HG03175 (cell line): ENCODE measurements at regions not wholly inside any gene's neighbourhood (a gene's known extent, or its start where the extent isn't known, plus 50 kb on each side); places are given as distances from the start of the nearest gene placed in this dataset.
"Not testable (repeated sequence)": the region's sequence is repeated elsewhere in the genome, so short reads cannot be mapped to it uniquely, and the experiment has no call there.

Experiments
- ATAC-seq: cut with Tn5 transposase; IDR thresholded peaks from one replicate; pipeline ENCODE4 v1.9.1; 2021; ENCODE audit warnings: mild to moderate bottlenecking, moderate library complexity; ENCODE audit not compliant: unreplicated experiment

DNA sequence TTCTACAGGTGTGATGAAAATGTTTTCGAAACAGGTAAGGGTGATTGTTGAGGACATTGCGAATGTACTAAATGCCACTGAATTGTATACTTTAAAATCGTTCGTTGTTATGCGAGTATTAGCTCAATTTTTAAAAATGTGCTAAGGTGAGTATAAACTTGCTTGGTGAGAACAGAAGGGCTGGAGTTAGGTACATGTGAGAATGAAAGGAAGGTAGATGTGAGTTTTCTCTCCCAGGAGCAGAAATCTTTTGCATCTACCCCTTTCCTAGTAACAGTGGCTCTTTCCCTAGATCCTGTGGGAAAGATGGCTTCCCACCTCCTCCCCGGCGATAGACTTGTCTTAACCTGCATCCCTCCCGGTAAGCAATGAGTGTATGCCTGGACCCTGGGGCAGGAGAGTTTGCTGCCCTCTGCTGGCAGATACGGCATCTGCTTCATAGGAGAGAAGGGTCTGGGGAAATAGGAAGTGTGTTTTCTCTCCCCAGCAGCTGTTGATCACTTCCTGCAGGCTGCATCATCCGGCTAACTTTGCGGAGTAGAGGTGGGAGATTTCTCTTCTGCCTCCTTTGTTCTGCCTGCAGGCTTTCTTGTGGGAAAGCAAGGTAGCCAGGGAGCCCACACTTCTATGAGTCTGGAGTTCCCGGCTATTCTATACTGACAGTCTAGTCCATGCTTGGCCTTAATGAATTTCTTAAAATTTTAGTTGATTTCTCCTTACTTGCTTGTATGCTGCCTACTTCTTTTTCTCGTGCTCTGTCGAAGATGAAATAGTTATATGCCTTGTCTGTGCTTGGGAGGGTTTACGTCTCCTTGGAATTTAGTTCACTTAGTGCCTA, 373.3 kb upstream of the SEMA6A start:
- ATAC-seq: peak; percentile 99

DNA sequence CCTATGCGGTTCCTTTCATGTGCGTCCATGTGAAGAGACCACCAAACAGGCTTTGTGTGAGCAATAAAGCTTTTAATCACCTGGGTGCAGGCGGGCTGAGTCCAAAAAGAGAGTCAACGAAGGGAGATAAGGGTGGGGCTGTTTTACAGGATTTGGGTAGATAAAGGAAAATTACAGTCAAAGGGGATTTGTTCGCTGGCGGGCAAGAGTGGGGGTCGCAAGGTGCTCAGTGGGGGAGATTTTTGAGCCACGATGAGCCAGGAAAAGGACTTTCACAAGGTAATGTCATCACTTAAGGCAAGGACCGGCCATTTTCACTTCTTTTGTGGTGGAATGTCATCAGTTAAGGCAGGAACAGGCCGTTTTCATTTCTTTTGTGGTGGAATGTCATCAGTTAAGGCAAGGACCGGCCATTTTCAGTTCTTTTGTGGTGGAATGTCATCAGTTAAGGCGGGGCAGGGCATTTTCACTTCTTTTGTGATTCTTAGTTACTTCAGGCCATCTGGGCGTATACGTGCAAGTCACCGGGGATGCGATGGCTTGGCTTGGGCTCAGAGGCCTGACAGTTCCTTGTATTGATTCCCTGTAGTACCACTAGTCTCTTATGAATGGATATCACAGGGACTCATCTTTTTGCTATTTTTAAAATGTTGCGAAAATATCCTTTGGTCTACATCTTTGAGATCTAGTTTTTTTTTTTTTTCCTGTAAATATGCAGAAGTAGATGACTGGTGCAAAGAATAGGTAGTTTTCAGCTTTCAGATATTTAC, 371.2 kb upstream of the SEMA6A start:
- not testable (repeated sequence) for ATAC-seq

DNA sequence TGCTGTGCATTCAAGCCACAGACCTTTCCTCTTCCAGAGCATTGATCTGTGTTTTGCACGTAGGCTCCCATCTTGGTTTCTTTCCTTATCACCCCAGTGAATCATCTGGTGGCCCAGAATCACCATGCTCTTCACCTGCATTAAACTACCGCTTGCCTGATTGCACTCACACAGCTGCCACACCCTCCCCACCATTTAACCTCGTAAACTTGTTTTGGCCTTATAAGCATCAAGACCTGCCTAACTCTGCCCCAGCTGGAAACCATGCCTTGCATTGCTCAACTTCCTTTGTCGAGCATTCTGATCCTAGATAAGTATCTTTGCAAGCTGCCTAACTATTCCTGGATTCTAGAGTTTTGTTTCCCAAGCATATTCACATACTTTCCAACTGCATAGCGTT, 369.6 kb upstream of the SEMA6A start:
- ATAC-seq: no peak

DNA sequence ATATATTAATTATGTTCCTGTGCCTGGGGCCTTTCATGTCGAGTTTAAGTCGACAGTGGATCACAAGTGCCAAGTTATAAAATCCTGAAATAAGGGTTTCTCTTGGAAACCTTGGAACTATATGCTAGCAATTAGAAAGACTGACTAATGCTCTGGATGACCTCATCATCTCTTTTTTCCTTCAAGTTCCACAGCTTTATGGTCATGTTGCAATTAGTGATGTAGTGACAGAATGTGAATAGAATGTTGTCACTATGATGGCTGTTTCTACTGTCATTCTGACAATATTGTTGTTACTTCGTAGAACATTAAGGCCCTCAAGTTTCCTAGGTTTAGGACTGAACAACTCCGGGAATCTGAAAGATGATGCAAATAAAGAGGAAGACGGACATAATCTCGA, 368.0 kb upstream of the SEMA6A start:
- ATAC-seq: no peak

DNA sequence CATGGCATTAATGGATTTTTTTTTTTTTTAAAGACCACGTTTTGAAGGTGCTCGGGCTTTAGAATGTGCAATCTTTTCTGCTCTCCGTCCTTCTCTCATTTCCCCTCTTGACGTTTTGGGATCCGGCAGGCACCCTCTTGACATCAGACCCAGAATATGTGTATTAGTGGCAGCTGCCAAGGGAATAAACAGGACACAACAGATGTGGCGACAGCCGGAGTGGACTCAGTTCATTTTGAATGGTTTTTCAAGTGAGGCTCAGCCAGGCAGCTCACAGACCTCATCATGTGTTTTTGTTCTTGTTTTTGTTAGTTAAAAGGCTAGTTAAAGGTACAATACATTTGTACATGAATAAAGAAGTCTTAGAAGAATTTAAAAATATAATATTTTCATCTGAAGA, 365.0 kb upstream of the SEMA6A start:
- ATAC-seq: no peak

DNA sequence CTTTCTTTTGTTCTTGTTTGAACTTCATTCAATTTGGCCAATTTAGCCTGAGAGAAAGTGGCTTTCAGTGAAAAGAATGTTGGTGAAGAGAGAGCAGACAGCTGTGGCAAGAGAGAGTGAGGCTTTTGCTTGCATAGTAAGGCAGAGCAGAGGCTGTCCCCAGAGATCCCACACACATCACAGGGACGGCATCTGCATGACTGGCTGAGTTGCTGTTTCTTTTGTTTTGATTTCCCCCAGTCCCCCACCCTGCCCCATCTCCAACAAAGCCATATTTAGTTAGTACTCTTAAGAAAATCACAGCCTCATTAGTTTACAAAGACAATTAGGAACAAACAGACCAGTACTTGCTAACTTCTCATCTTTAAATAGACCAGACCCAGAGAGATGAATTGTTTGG, 363.9 kb upstream of the SEMA6A start:
- ATAC-seq: no peak

DNA sequence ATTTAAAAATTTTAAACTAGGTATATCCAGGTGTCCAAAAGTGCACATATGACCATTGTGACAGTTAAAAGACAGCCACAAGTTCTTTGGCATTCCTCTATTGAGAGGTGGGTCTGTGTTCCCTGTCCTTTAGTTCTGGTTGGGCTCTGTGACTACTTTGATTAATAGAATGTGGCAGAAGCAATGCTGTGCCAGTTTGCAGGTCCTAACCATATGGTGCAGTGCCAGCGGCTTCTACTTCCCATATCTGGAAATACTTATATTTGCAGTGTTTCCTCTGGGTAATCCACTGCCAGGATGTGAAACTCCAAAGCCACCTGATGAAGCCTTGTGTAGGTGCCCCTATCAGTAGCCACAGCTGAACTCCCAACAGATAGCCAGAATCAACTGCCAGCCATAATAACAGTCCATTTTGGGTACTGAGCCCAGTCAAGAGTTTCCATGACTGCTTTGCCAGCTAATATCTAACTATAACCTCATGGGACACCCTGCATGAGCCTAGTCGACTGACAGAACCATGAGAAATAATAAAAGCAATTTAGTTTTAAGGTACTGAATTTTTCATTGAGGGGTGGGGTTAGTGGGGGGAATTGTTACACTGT, 361.0 kb upstream of the SEMA6A start:
- ATAC-seq: no peak

DNA sequence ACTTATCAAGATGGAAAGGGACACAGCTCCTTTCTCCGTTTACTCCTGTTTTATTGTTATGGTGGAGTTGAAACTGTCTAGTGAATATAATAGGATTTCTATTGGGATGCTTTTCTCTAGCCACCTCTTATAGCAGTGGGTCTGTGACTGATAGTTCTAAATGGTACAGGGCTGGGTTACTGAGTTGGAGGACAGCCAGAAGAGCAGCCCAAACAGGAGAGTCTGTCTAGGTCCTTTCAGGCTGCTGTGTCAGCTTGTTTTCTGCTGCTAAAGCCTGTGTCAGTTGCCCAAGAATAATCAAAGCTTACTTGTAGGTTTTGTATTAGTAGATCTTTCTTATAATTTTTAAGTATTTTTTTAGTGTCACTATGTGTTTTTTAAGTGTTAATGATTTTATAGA, 356.0 kb upstream of the SEMA6A start:
- ATAC-seq: no peak

DNA sequence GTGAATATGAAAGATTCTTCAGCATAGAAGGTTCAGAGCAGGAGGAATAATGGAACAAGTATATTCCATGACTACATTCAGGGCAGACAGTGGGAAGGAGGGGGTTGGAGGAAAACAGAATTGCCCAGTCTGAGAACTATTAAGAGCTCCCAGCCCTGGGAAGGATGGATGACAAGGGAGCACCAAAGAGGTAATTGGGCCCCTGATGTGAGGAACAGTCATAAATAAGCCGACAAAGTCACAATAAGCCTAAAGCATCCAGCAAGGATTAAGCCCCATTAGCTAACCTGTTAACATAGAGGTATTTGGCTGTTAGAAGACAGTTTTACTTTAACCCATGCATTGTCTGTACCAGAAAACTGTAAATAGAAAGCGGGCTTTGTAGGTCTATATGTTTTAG, 348.7 kb upstream of the SEMA6A start:
- ATAC-seq: no peak

DNA sequence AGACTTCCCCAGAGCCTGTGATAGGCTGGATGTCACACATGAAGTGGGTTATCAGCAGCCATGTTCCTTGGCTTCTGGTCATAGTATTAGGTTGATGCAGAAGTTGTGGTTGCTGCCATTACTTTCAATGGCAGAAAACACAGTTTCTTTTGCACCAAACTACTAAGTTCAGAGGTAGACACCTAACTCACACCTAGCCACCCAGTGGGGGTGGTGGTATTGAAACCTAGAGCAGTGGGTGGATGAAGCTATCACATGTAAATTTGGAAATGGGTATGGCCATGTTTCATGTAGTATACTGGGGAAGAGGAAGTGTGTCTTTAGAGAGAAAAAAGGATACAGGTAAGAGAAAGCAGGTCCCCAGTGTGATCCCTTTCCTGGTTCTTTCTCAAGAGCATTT, 347.9 kb upstream of the SEMA6A start:
- ATAC-seq: peak; percentile 89

DNA sequence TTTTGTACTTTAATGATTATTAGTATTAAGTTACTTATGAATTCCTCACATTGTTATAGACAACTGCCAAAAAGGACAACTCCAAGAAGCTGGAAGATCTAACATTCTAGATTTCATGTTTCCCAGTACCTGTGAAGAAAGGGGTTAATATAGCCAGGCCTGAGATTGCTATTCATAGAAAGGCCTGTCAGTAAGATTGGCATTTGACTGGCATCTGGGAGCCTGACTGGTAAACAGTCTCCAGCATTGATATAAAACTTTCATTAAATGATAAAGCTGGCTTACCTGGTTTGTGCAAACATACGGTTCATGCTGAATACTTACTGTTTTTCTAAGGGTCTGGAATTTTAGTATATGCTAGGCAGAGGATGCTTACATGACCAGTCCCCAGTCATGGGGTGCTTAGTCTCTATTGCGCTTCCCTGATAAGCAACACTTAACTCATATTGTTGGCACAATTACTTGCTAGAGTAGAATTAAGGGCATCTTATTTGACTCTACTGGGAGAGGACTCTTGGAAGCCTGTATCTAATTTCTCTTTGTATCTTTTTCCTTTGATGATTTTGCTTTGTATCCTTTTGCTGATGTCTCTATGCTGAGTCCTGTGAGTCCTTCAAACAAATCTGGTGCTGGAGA, 340.4 kb upstream of the SEMA6A start:
- ATAC-seq: no peak

DNA sequence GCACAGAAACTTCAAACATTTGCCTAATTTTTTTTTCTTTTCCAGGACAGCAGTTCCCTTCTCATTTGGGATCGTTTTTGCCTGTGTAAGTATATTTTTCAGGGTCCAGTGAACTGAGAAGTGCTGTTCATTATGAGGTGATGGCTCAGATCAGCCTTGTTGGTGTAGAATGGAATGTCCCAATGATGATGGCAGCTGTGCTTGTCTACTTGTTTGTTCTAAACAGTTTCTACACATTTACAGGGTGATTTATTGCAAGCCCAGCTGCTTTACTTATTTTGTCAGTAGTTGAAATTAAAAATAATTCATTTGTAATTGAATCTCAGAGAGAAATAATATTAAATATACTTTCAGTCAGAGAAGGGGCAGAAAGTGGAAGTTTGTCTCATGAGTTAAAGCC, 337.6 kb upstream of the SEMA6A start:
- no peak for ATAC-seq

DNA sequence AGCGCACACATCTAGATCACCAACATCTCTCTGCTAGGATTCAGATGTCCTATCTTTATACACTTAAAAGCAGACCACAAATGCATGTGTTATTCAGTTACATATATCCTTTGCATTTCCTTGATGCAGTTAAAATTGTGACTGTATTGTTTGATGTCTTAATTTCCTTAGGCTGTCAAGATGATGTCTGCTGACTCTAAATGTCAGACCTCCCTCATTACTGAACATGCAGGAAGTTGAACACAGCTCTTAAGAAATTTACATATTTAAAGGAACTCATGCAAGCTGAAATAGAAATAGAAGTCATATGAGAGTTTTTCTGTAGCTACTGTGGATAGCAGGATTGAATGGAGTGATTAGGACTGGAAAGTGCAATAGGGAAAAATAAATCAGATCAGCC, 336.5 kb upstream of the SEMA6A start:
- no peak for ATAC-seq

DNA sequence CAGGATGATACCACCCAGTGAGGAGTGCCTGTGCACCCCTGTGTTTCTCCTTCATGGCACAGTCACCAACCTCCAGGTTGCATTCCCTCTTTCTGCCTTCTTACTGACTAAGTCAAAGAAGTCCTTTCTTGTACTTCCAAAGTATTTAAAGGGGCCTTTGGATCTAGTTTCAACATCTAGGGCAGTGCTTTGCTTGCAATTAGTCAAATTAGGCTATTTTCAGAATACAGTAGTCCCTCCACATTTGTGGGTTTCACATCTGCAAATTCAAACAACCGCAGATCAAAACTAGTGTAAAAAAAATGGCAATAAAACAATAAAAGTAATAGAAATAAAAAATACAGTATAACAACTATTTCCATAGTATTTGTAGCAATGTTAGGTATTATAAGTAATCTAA, 333.9 kb upstream of the SEMA6A start:
- peak; percentile 79 for ATAC-seq

DNA sequence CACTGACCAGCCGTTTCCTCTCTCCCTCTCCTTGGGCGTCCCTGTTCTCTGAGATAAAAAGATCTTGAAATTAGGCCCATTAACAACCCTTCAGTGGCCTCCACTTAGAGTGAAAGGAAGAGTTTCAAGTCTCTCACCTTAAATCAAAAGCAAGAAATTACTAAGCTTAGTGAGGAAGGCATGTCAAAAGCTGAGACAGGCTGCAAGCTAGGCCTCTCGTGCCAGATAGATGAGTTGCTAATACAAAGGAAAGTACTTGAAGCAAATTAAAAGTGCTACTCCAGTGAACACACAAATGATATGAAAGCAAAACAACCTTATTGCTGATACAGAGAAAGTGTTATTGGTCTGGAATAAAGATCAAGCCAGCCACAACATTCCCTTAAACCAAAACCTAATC, 331.3 kb upstream of the SEMA6A start:
- no peak for ATAC-seq

DNA sequence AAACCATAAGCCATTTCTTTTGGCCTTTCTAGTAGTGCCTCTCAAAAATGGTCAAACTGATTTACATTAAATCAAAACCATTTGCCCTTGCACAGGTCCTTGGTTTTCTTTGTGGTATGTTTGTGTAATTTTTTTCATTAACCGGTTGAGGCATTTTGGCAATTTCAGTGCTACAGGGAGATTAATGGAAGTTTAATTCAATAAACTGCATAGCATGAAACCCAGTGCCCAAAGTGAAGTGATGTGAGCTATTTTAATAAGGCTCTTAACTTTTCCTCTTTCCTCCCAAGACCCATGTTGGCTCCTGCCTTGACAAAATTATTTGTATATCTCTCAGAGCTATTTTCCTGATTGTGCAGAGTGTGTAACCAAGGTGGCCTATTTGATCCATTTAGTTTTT, 326.2 kb upstream of the SEMA6A start:
- no peak for ATAC-seq

DNA sequence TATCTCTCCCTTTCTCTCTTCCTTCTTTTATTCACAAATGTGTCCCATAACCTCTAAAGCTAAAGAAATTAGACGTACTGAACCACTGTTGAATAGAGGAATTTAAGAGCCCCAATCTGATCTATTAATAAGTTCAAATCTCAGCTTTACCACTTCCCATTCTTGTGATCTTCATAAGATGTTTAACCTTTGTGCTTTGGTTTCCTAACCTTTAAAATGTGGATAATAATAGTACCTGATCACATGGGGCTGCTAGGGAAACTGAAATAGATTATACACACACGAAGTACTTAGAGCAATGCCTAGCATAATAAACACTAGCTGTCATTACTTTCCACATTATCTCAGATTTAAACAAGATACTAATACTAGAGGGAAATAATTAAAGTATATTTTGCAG, 324.3 kb upstream of the SEMA6A start:
- ATAC-seq: peak; percentile 64

DNA sequence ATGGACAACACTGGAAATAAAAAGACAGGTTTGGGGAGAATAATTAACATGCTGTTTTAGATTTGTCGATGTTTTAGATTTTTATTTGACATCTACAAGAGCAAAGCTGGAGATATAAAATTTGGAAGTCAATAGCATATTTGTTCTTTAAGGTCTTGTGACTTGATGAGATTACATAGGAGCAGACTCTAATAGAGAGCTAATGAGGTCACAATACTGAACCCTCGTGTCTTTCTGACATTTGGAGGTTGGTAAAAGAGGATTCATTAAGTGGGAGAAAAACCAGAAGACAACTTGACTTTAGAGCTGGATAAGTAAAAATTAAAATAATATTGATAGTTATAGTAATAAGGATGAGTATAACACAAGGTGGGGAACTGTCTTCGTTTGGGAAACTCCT, 322.7 kb upstream of the SEMA6A start:
- ATAC-seq: no peak

DNA sequence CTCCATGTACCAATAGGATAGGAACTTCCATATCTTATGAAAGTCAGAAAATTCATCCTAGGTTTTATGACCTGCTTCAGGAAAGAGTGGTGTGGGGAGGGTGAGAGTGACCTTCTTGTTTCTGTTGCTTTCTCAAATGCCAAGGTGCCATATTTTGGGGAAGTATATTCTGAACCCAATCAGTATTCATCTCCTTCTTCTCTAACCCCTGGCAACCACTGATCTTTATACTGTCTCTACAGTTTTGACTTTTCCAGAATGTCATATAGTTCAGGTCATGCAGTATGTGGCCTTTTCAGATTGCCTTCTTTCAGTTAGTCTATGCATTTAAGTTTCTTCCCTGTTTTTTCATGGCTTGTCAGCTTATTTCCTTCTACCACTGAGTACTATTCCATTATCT, 321.4 kb upstream of the SEMA6A start:
- ATAC-seq: no peak

DNA sequence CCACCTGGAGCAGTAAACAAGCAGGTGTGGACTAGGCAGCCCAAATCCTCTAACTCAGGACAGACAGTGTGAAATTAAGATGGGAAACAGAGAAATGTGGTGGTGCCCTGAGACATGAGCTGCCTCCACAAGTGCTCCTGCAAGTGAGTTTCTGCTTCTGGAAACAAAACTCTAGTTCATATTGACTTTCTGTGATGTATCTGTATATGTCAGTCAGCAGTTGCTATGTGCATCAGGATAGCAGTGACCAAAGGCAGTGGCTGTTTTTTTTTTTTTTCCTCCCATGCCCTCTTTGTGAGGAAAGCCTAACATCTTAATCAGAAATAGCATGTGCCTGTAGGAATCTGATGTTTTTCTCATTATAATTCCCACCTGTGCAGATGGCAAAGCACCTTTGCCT, 318.4 kb upstream of the SEMA6A start:
- ATAC-seq: no peak

DNA sequence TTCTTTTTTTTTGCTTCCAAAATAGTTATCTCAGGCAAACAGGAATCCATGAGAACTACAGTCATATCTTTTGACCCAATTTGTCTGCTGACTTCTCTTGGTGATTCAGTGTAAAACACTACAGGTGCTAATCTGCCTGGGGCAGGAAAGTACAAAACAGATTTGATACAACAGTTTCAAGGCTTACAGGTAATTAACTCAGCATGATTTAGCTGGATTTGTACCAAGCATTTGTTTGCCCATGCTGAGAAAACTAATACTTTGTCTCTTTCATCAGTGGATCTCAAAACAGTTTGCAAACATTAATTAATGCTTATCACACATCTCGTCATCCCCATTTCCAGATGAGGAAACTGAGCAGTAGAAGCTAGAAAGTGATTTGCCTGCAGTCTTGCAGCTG, 312.5 kb upstream of the SEMA6A start:
- no peak for ATAC-seq

DNA sequence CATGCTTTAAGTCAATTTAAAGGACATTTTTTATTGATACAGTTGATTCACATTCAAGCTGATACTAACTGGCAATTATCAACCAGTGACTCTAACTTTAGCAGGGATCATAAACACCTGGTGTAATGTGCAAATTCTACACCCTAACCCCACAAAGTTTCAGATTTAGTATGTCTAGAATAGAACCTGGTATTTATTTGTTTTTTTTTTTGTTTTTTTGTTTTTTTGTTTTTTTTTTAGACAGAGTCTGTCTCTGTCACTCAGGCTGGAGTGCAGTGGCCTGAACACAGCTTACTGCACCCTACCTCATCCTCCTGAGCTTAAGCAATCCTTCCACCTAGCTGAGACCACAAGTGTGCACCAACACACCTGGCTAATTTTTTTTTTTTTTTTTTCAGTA, 311.2 kb upstream of the SEMA6A start:
- ATAC-seq: peak; percentile 67
